ENCODE measurements at regions not wholly inside any gene's neighbourhood (a gene's known extent, or its start where the extent isn't known, plus 50 kb on each side); places are given as distances from the start of the nearest gene placed in this dataset.

DNA sequence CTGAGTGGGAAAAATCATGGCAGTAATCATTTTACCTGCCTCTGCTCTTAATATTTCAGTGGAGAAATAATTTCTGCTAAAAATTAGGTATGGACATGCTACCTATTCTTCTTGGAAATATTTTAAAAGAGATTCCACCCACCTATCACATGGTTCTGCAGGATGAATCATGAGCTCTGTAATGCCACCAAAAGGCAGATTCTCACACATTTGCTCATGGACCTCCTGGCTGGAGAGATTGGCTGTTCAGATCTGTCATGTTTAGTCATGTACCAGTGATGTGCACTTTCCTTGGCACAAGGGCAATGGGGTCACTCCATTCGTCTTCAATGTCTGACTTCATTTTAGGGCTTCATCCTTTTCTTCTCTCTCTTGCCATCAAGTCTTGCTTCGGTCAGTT is 101.8 kb upstream of the MBNL2 start:
- no peaks in the 10 kb centered on the region for H3K9me3 ChIP-seq (ENCODE audit: insufficient read depth in 2 of 2, low read depth in 1 of 2, low read length in 1 of 2)
- H3K79me1 ChIP-seq (ENCODE audit: low read depth, low read length) = no peaks in the 10 kb centered on the region
- FAIRE-seq (no peak), DNase-seq (ENCODE audit: low read depth in 1 of 2, low spot score in 2 of 2) (no peak)
- H4K5ac ChIP-seq (ENCODE audit: insufficient read length, low read depth, low read length) = no peak overlapping the region
- no peak overlapping the region for H3K23ac ChIP-seq (ENCODE audit: insufficient read length)
- POLR2A ChIA-PET (ENCODE audit: partially characterized antibody) = no interaction called here
- no peak overlapping the region for H2BK5ac ChIP-seq (ENCODE audit: low read depth, low read length)
- no peak overlapping the region for H3K56ac ChIP-seq (replicated peaks; ENCODE audit: insufficient read length, low read depth, low read length)
- no peak overlapping the region for H2BK15ac ChIP-seq (ENCODE audit: low read length)
- no peak overlapping the region for H3K14ac ChIP-seq (ENCODE audit: insufficient read length)
- H3K4me1 ChIP-seq (replicated peaks in 1 of 4; ENCODE audit: control insufficient read depth in 3 of 4, insufficient read depth in 4 of 4, low read length in 3 of 4) = peaks cover 0 to 5% (median 1%) of the 10 kb centered on the region in 4 experiments; a peak in 3 of 7 replicates
- H3K27ac ChIP-seq (ENCODE audit: low read depth, low read length) = no peak overlapping the region
- no peaks in the 10 kb centered on the region for H3K36me3 ChIP-seq (ENCODE audit: control insufficient read depth in 2 of 4, insufficient read depth in 4 of 4, low read length in 3 of 4)
- H2AFZ ChIP-seq (ENCODE audit: low read length) = no peak overlapping the region
- H2BK120ac ChIP-seq (replicated peaks; ENCODE audit: low read depth, low read length) = no peak overlapping the region
- no peak overlapping the region for H3K18ac ChIP-seq (ENCODE audit: extremely low read depth, low read length)
- H4K20me1 ChIP-seq (replicated peaks in 1 of 2; ENCODE audit: control insufficient read depth in 1 of 2, insufficient read depth in 2 of 2, low read length in 2 of 2) = no peaks in the 10 kb centered on the region
- no peak overlapping the region for H2AK5ac ChIP-seq (ENCODE audit: low read depth, low read length)
- no peaks in the 10 kb centered on the region for H3K23me2 ChIP-seq (ENCODE audit: low read depth, low read length)
- no peak overlapping the region for H4K8ac ChIP-seq (ENCODE audit: extremely low read depth, insufficient read depth, low read length)
- H3K9ac ChIP-seq (replicated peaks in 1 of 4; ENCODE audit: extremely low read depth in 1 of 4, low read depth in 3 of 4, low read length in 3 of 4) = no peak overlapping the region
- no peak overlapping the region for H3K4ac ChIP-seq (replicated peaks; ENCODE audit: insufficient read length, low read depth, low read length)
- H2BK20ac ChIP-seq (ENCODE audit: low read length) = no peak overlapping the region
- TF ChIP-seq TEAD4 (IDR thresholded peaks at IDR 0.05; ENCODE audit: low read depth, low read length) (no peak), BCL11A (IDR thresholded peaks at IDR 0.05; ENCODE audit: low read depth in 2 of 2, low read length in 2 of 2) (no peak), SAP30 (IDR thresholded peaks at IDR 0.05; ENCODE audit: insufficient read depth, insufficient replicate concordance, low read length) (no peak), MAFK (IDR thresholded peaks at IDR 0.05; ENCODE audit: low read depth, low read length) (no peak), JUN (IDR thresholded peaks at IDR 0.05; ENCODE audit: low read depth, low read length) (no peak), RBBP5 (IDR thresholded peaks at IDR 0.05; ENCODE audit: borderline replicate concordance, low read depth, low read length) (no peak), BACH1 (IDR thresholded peaks at IDR 0.05; ENCODE audit: low read length) (no peak)
- H3K79me2 ChIP-seq (ENCODE audit: control insufficient read depth in 1 of 2, insufficient read depth in 2 of 2, low read length in 2 of 2) = no peaks in the 10 kb centered on the region
- no peaks in the 10 kb centered on the region for H3K27me3 ChIP-seq (replicated peaks in 1 of 4; ENCODE audit: control insufficient read depth in 3 of 4, extremely low read depth in 1 of 4, insufficient read depth in 3 of 4, low read length in 3 of 4)
- no peak overlapping the region for H2BK12ac ChIP-seq (ENCODE audit: low read depth, low read length)
- 93% methylated on average over 2 of the region's 2 CpGs; no CpG with 5 or more reads in 1 of the 2 experiments for WGBS, 2 experiments (ENCODE audit: extremely low coverage in 1 of 2, insufficient coverage in 1 of 2, insufficient read length in 1 of 2, insufficient replicate concordance in 2 of 2, low coverage in 1 of 2, low lambda C conversion rate in 2 of 2, missing lambda C conversion rate in 1 of 2)
- H3K4me3 ChIP-seq (ENCODE audit: extremely low read depth in 1 of 4, insufficient read depth in 2 of 4, low read depth in 3 of 4, low read length in 4 of 4) = no peak overlapping the region
- CTCF ChIA-PET (ENCODE audit: partially characterized antibody) = interaction anchor here (0.9 kb wide), 1 partner anchor 51 kb away, joined by 3 read pairs; no protein-coding TSS in a partner anchor
- no peak overlapping the region for H3K4me2 ChIP-seq (ENCODE audit: insufficient read depth in 1 of 2, low read depth in 2 of 2, low read length in 2 of 2)
- H4K91ac ChIP-seq (replicated peaks; ENCODE audit: insufficient read length, low read length) = no peak overlapping the region
